GM13977 (cell line): ENCODE measurements at regions not wholly inside any gene's neighbourhood (a gene's known extent, or its start where the extent isn't known, plus 50 kb on each side); places are given as distances from the start of the nearest gene placed in this dataset.
"Not testable (repeated sequence)": the region's sequence is repeated elsewhere in the genome, so short reads cannot be mapped to it uniquely, and the experiment has no call there.

Source experiments
- DNase-seq: peaks from one replicate; pipeline ENCODE4 v3.0.0; 2012; ENCODE audit warnings: low spot score
- in situ Hi-C: fragments of 300-500 bp; cut with MboI; formaldehyde crosslinking; loops from one replicate; pipeline ENCODE4 v1.12.0; 2022; ENCODE audit warnings: low sequenced_read_pairs, low pct_unique_long_range_greater_than_20kb, mixed read lengths, inconsistent platforms; ENCODE audit not compliant: unreplicated experiment
- TF ChIP-seq, protein P1 (sequence below): IDR thresholded peaks from 2 replicates; pipeline ENCODE4 v1.5.1; 2012; ENCODE audit warnings: mild to moderate bottlenecking, control low read depth; ENCODE audit not compliant: insufficient read depth; ENCODE audit errors: extremely low read depth, missing control alignments

DNA sequence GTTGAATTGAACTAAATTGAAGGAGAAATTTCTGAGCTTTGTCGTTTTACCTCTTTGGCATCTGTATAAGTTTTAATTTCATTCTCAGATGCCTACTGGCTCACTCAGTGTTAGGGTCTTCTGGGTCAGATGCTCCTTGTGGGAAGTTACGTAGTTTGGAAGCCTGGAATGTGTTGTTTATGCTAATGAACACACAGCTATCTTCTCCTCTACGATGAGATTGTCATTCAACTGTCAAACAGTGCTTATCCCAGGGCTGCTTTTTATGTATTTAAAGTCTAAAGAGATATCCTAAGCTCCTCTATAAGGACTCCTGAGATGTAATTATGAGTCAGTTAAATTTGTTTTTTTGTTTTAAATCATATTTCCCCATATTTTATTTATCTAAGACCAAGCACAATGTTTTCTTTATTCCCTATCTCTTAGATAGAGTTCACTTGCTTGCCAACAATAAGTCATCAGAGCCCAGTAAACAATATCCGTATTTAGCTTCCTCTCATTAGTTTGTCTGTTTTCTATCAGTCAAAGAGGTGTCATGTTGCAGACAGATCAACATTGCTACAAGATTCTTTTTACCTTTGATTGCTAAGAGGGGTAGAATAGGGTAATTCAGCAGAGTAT lies 368.0 kb upstream of the PDE3A start:
- in situ Hi-C loops, result no loop called here
- no peak for DNase-seq
- TF ChIP-seq, protein P1, sequence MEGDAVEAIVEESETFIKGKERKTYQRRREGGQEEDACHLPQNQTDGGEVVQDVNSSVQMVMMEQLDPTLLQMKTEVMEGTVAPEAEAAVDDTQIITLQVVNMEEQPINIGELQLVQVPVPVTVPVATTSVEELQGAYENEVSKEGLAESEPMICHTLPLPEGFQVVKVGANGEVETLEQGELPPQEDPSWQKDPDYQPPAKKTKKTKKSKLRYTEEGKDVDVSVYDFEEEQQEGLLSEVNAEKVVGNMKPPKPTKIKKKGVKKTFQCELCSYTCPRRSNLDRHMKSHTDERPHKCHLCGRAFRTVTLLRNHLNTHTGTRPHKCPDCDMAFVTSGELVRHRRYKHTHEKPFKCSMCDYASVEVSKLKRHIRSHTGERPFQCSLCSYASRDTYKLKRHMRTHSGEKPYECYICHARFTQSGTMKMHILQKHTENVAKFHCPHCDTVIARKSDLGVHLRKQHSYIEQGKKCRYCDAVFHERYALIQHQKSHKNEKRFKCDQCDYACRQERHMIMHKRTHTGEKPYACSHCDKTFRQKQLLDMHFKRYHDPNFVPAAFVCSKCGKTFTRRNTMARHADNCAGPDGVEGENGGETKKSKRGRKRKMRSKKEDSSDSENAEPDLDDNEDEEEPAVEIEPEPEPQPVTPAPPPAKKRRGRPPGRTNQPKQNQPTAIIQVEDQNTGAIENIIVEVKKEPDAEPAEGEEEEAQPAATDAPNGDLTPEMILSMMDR, result no peak

DNA sequence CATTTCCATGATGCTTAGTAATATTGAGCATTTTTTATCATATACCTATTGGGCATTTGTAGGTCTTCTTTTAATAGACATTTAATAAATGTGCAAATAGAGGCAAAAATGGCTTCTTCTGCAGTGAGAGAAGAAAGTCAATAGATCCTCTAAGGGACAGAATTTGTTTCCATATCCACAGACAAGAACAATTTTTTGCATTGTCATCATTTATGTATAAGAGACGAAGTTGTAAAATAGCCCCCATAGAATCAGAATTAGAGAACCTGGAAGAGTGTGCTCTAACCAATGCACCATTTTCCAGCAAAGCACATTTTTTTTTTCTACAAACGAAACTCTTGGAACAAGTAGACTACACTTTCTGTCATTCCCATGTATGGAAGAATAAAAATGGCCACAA lies 365.1 kb upstream of the PDE3A start:
- TF ChIP-seq, protein P1, result no peak
- DNase-seq, result no peak
- in situ Hi-C loops, result no loop called here

DNA sequence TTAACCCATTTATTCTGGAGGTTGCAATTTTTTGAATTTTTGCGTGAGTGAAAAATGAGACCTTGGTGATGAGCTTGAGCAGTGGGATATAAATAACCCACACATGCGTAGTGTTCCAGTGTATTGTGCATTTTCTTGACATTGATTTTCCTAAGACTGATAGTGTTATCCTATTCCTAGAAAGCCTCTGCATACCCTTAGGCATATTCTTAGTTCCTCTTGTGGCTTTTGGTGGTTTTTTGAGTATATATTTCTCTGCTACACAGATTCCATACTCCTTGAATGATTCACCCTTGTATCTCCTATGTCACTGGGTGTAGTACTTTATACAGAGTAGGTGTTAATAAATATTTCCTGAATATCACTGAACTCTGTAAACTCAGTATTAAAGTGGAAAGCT lies 363.4 kb upstream of the PDE3A start:
- TF ChIP-seq, protein P1, result no peak
- DNase-seq, result no peak
- in situ Hi-C loops, result no loop called here

DNA sequence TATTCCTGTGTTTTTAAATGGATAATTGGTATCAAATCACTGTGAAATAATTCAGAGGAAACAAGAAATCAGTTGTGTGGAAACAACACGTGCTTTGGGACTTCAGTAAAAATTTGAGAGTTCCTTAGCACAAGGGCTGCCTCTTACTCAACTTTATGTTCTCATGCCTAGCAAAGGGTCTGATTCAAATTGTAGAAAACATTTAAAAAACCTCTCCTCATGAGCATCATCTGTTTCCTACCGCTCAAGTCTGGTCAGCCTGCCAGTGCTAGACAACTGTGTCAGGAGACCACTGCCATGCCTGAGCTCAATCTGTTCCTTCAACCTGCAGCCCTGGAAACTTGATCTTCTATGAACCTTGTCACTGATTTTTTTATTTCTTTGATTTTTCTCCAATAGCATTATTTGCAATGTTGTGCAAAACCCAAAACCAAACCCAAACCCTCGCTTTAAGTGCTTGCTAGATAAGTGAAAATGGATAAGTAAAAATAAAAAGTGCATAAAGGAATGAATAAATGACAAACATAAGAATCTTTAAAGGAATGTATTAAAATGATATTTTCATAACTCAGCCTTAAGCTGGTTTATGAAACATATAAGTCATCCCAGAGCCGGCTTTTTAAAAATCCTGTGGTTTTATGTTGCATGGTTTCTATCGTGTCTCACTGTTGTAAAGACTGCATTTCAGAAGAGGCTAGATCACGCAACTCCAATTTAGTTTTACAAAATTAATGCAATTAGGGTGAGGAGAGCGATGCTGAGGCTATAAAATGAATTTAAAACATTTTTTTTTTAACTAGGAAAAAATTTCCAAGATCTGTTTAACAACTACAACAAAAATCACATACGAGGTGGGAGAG lies 361.2 kb upstream of the PDE3A start:
- TF ChIP-seq, protein P1, result no peak
- no peak for DNase-seq
- in situ Hi-C loops, result no loop called here

DNA sequence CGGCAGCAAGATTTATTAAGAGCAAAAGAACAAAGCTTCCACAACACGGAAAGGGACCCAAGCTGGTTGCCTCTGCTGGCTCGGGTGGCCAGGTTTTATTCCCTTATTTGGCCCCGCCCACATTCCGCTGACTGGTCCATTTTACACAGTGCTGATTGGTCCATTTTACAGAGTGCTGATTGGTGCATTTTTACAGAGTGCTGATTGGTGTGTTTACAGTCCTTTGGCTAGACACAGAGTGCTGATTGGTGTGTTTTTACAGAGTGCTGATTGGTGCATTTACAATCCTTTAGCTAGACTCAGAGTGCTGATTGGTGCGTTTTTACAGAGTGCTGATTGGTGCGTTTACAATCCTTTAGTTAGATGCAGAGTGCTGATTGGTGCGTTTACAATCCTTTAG lies 358.4 kb upstream of the PDE3A start:
- in situ Hi-C loops, DNase-seq: not testable (repeated sequence)

DNA sequence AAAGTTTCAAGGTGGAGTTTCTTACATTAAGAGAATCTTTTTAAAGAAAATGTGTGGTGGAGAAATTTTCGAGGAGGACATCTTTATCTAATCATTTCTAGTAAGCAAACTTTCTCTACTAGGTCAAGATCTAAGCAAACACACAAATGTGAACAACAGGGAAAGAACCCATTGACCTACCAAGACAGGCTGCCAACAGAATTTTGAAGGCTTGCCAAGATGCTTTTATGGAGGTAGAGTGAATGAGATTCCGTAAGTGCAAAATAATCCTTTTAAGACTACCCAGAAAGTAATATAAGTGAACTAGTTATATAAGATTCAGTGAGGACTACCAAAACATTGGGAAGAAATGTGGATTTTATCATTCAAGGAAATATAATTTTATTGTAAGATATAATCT lies 357.1 kb upstream of the PDE3A start:
- DNase-seq, result no peak
- in situ Hi-C loops, result no loop called here

DNA sequence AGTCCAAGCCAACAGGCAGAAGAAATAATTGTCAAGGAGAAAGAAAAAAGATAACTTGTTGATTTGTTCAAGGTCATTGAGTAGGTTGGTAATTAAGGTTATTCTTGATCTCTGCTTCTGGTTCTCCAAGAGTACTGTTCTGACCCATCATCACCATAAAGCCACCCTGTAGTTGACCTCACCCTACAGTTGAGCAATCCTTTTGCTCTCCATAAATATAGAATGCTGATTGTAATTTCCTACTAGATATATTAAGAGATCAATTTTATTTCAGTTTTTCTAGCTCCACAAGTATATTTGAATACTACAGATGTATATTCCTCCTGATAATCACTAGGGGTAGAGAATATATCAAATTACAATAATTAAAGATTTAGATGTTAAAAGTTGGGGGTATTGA lies 350.5 kb upstream of the PDE3A start:
- TF ChIP-seq, protein P1, result no peak
- DNase-seq, result no peak
- in situ Hi-C loops, result no loop called here

More for the DNA sequence above, 357.1 kb upstream of the PDE3A start:
- TF ChIP-seq, protein P1, result no peak
